RWPE2 (cell line): ENCODE measurements at regions not wholly inside any gene's neighbourhood (a gene's known extent, or its start where the extent isn't known, plus 50 kb on each side); places are given as distances from the start of the nearest gene placed in this dataset.
"Not testable (repeated sequence)": the region's sequence is repeated elsewhere in the genome, so short reads cannot be mapped to it uniquely, and the experiment has no call there.

Source experiments
- ATAC-seq: fragments of 200-7000 bp; cut with Tn5 transposase; 3 replicates; pipeline ENCODE4 v1.9.1; 2021; ENCODE audit warnings: low read depth
- DNase-seq: peaks from one replicate; pipeline ENCODE4 v3.0.0-alpha.2; 2020; ENCODE audit warnings: low spot score
- H3K27ac ChIP-seq: fragments of 450-650 bp; 2 replicates; pipeline ENCODE4 v1.5.1; 2017; ENCODE audit warnings: mild to moderate bottlenecking; ENCODE audit not compliant: poor library complexity, severe bottlenecking
- H3K27me3 ChIP-seq: fragments of 250-450 bp; sonication (Bioruptor Pico); 2 replicates; pipeline ENCODE4 v1.5.1; 2021; ENCODE audit warnings: mild to moderate bottlenecking, moderate library complexity; ENCODE audit not compliant: insufficient read depth, poor library complexity, severe bottlenecking
- H3K36me3 ChIP-seq: fragments of 250-450 bp; sonication (Bioruptor Pico); 2 replicates; pipeline ENCODE4 v1.5.1; 2020; ENCODE audit warnings: low read depth, mild to moderate bottlenecking, moderate library complexity
- H3K4me1 ChIP-seq: fragments of 250-450 bp; sonication (Bioruptor Pico); 2 replicates; pipeline ENCODE4 v1.5.1; 2021; ENCODE audit warnings: mild to moderate bottlenecking, moderate library complexity; ENCODE audit not compliant: insufficient read depth, poor library complexity, severe bottlenecking
- H3K4me3 ChIP-seq: fragments of 250-450 bp; sonication (Bioruptor Pico); 2 replicates; pipeline ENCODE4 v1.5.1; 2021; ENCODE audit warnings: mild to moderate bottlenecking, moderate library complexity; ENCODE audit not compliant: severe bottlenecking
- H3K9me3 ChIP-seq: fragments of 250-450 bp; sonication (Bioruptor Pico); 2 replicates; pipeline ENCODE4 v1.5.1; 2021; ENCODE audit warnings: mild to moderate bottlenecking, moderate library complexity; ENCODE audit not compliant: severe bottlenecking
- TF ChIP-seq, protein P1 (sequence below): fragments of 450-650 bp; IDR thresholded peaks from one replicate; pipeline ENCODE4 v1.5.1; 2017; ENCODE audit warnings: mild to moderate bottlenecking, moderate library complexity; ENCODE audit not compliant: poor library complexity, severe bottlenecking

DNA sequence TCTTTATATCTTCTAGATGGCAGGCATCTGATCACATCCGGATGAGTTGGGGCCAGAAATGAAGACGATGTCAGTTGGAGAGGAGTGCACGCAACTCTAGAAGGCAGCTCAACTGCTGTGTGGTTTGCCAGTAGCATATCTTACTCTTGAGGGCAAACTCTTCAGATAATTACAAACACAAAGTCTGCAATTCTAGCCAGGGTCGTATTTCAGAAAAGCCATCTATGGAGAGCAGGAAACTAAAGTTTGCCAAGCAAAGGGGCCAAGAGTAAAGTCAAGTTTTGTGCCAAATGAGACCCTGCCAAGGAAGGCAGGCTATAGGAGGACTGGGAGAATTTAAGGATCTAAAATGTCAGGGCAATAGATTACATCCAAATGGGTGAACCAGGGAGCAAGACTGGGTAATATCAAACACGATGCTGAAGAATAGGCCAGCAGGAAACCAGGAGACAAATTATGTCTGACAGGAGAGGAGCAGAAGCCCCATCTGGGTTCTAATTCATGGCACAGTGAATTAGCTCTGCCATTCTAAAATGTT lies 312.5 kb upstream of the SEMA3C start:
- Histone ChIP-seq H3K4me3 (no peak overlapping the region), H3K27ac (no peak overlapping the region), H3K27me3 (no peaks in the 10 kb centered on the region), H3K36me3 (no peaks in the 10 kb centered on the region), H3K4me1 (no peaks in the 10 kb centered on the region), H3K9me3 (no peaks in the 10 kb centered on the region)
- DNase-seq, result no peak
- TF ChIP-seq, protein P1, sequence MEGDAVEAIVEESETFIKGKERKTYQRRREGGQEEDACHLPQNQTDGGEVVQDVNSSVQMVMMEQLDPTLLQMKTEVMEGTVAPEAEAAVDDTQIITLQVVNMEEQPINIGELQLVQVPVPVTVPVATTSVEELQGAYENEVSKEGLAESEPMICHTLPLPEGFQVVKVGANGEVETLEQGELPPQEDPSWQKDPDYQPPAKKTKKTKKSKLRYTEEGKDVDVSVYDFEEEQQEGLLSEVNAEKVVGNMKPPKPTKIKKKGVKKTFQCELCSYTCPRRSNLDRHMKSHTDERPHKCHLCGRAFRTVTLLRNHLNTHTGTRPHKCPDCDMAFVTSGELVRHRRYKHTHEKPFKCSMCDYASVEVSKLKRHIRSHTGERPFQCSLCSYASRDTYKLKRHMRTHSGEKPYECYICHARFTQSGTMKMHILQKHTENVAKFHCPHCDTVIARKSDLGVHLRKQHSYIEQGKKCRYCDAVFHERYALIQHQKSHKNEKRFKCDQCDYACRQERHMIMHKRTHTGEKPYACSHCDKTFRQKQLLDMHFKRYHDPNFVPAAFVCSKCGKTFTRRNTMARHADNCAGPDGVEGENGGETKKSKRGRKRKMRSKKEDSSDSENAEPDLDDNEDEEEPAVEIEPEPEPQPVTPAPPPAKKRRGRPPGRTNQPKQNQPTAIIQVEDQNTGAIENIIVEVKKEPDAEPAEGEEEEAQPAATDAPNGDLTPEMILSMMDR, result no peak
- ATAC-seq, result no peak

DNA sequence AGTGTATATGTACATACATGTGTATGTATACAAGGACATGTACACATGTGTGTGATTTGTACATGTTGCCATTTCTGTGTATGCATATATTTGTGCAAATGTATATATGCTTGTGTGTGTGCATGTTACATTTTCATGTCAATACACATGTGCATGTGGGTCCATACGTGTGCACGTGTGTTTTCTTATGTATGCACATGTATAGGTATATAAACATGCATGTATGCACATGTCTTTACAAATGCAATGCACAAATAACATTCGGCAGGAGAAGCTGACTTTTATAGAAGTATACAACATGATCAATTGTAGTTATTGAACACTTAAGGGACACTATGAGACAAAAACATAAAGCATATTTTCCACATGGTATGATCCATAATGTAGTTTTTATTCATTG lies 307.4 kb upstream of the SEMA3C start:
- H3K27ac ChIP-seq, result no peak overlapping the region
- no peaks in the 10 kb centered on the region for H3K36me3 ChIP-seq
- ATAC-seq (no peak), DNase-seq (no peak)
- H3K4me3 ChIP-seq, result no peak overlapping the region
- no peaks in the 10 kb centered on the region for H3K27me3 ChIP-seq
- no peaks in the 10 kb centered on the region for H3K4me1 ChIP-seq
- peaks cover 5% of the 10 kb centered on the region for H3K9me3 ChIP-seq
- TF ChIP-seq, protein P1, result no peak

DNA sequence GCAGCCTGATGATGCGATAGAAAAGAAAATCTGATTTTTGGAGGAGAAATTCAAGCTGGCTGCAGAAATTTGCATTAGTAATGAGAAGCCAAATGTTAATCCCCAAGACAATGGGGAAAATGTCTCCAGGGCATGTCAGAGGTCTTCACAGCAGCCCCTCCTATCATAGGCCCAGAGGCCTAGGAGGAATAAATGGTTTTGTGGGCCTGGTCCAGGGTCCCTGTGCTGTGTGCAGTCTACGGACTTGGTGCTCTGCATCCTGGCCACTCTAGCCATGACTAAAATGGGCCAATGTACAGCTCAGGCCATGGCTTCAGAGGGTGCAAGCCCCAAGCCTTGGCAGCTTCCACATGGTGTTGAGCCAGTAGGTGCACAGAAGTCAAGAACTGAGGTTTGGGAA lies 303.8 kb upstream of the SEMA3C start:
- H3K9me3 ChIP-seq, H3K27ac ChIP-seq, H3K36me3 ChIP-seq, H3K27me3 ChIP-seq, DNase-seq, ATAC-seq, H3K4me3 ChIP-seq, H3K4me1 ChIP-seq: not testable (repeated sequence)

DNA sequence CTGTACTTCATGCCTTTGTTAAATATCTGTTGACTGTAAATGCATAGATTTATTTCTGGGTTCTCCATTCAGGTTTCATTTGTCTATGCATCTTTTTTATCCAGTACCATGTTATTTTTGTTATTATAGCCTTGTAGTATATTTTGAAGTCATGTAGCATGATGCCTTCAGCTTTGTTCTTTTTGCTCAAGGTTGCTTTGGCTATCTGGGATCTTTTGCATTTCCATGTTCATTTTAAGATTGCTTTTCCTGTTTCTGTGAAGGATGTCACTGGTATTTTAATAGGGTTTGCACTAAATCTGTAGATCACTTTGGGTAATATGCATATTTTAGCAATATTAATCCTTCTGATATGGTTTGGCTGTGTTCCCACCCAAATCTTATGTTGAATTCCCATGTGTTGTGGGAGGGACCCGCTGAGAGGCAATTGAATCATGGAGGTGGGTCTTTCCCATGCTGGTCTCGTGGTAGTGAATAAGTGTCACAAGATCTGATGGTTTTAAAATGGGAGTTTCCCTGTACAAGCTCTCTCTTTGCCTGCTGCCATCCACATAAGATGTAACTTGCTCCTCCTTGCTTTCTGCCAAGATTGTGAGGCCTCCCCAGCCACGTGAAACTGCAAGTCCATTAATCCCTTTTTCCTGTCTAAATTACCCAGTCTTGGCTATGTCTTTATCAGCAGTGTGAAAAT lies 302.8 kb upstream of the SEMA3C start:
- Histone ChIP-seq H3K9me3 (peaks cover 5% of the 10 kb centered on the region), H3K36me3 (no peaks in the 10 kb centered on the region), H3K27ac (no peak overlapping the region), H3K4me1 (no peaks in the 10 kb centered on the region), H3K4me3 (no peak overlapping the region), H3K27me3 (no peaks in the 10 kb centered on the region)
- ATAC-seq (no peak), DNase-seq (no peak)
- TF ChIP-seq, protein P1, result no peak

DNA sequence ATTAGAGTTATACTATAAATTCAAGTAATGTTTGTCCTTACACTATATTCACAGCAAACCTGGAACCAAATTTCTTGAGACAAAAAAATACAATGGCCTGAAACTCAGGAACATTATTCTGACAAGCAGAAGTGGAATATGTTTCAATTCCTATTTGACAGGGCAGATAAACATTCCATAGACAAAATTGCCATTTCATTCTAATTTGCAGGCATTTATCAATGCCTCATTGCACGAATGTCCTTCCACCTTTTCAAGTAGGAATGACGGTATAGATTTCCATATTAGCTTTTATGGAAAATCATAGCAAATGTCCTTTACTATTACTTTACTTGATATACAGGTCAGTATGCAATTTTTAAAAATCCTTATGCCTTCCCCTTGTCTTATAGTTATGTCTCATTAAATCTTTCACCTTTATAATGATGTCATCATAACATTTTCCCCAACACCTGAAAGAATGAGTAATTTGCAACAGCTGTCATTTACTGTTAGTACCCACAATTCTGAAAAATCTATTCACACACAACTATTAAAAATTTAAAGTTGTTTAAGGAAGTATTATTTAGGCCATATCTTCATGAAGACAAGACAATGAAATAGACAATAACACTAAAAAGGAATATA lies 299.7 kb upstream of the SEMA3C start:
- DNase-seq, result no peak
- TF ChIP-seq, protein P1, result no peak
- Histone ChIP-seq H3K4me1 (no peaks in the 10 kb centered on the region), H3K9me3 (no peaks in the 10 kb centered on the region), H3K27me3 (no peaks in the 10 kb centered on the region), H3K4me3 (no peak overlapping the region), H3K36me3 (no peaks in the 10 kb centered on the region), H3K27ac (no peak overlapping the region)
- ATAC-seq, result no peak
